WTC11 (cell line): ENCODE measurements at regions not wholly inside any gene's neighbourhood (a gene's known extent, or its start where the extent isn't known, plus 50 kb on each side); places are given as distances from the start of the nearest gene placed in this dataset.
"Not testable (repeated sequence)": the region's sequence is repeated elsewhere in the genome, so short reads cannot be mapped to it uniquely, and the experiment has no call there.

Source experiments
- ATAC-seq: fragments of 200-7000 bp; cut with Tn5 transposase; 2 replicates; pipeline ENCODE4 v1.10.0; 2021; ENCODE audit warnings: mild to moderate bottlenecking, moderate library complexity
- CTCF ChIA-PET: fragments of 300-600 bp; sonication (Branson Sonifier 250); formaldehyde crosslinking; loops from one replicate; lab custom pipeline; 2021; ENCODE audit warnings: antibody characterized with exemption; lab: Charles Lee
- POLR2A ChIA-PET: fragments of 350-600 bp; sonication (Branson Sonifier 250); formaldehyde crosslinking; loops from one replicate; lab custom pipeline; 2021; ENCODE audit warnings: antibody characterized with exemption; lab: Charles Lee
- DNase-seq: peaks from one replicate; pipeline ENCODE4 v3.0.0; 2021; ENCODE audit warnings: low spot score
- H3K27ac Mint-ChIP-seq: 2 replicates; pipeline ENCODE4 v1.8.0; 2021; ENCODE audit warnings: mixed read lengths
- H3K27me3 Mint-ChIP-seq: 2 replicates; pipeline ENCODE4 v1.8.0; 2021; ENCODE audit warnings: low read depth, mild to moderate bottlenecking, moderate library complexity, mixed read lengths
- H3K36me3 Mint-ChIP-seq: 2 replicates; pipeline ENCODE4 v1.8.0; 2021; ENCODE audit warnings: mixed read lengths
- H3K4me1 Mint-ChIP-seq: 2 replicates; pipeline ENCODE4 v1.8.0; 2022; ENCODE audit warnings: mixed read lengths
- H3K4me3 Mint-ChIP-seq: 2 replicates; pipeline ENCODE4 v1.8.0; 2021; ENCODE audit warnings: mild to moderate bottlenecking, moderate library complexity, mixed read lengths
- H3K9me3 Mint-ChIP-seq: 2 replicates; pipeline ENCODE4 v1.8.0; 2021; ENCODE audit warnings: mixed read lengths
- E2F1 ChIP-seq: sonication (generic); formaldehyde crosslinking; IDR thresholded peaks from 2 replicates; pipeline ENCODE4 v1.8.0; 2022; ENCODE audit warnings: mild to moderate bottlenecking, missing genetic modification reagents
- FOXJ3 ChIP-seq: sonication (generic); formaldehyde crosslinking; IDR thresholded peaks from 2 replicates; pipeline ENCODE4 v1.9.0; 2021; ENCODE audit warnings: missing genetic modification reagents, mild to moderate bottlenecking, borderline replicate concordance
- FOXK1 ChIP-seq: sonication (generic); formaldehyde crosslinking; IDR thresholded peaks from 2 replicates; pipeline ENCODE4 v1.8.0; 2022; ENCODE audit warnings: mild to moderate bottlenecking, moderate library complexity, missing genetic modification reagents
- NFE2L1 ChIP-seq: sonication (generic); formaldehyde crosslinking; IDR thresholded peaks from 2 replicates; pipeline ENCODE4 v1.8.1; 2023; ENCODE audit warnings: missing genetic modification reagents
- NR1H2 ChIP-seq: sonication (generic); formaldehyde crosslinking; IDR thresholded peaks from 2 replicates; pipeline ENCODE4 v1.9.0; 2021; ENCODE audit warnings: mild to moderate bottlenecking, moderate library complexity, missing genetic modification reagents
- PRRX2 ChIP-seq: fragments of 250-450 bp; sonication (Bioruptor Pico); IDR thresholded peaks from 2 replicates; pipeline ENCODE4 v1.8.0; 2021; ENCODE audit warnings: mild to moderate bottlenecking
- TP53 ChIP-seq: sonication (generic); formaldehyde crosslinking; IDR thresholded peaks from 2 replicates; pipeline ENCODE4 v1.8.1; 2023; ENCODE audit warnings: mild to moderate bottlenecking, missing genetic modification reagents
- USF2 ChIP-seq: sonication (generic); formaldehyde crosslinking; IDR thresholded peaks from 2 replicates; pipeline ENCODE4 v1.8.1; 2023; ENCODE audit warnings: mild to moderate bottlenecking, missing genetic modification reagents, moderate library complexity
- ZNF219 ChIP-seq: sonication (generic); formaldehyde crosslinking; IDR thresholded peaks from 2 replicates; pipeline ENCODE4 v1.8.0; 2023; ENCODE audit warnings: missing genetic modification reagents, mild to moderate bottlenecking, borderline replicate concordance
- TF ChIP-seq, protein P1 (sequence below): fragments of 250-450 bp; sonication (Bioruptor Pico); IDR thresholded peaks from 2 replicates; pipeline ENCODE4 v1.9.0; 2021; ENCODE audit warnings: mild to moderate bottlenecking
- TF ChIP-seq, protein P2 (sequence below): sonication (generic); formaldehyde crosslinking; IDR thresholded peaks from 2 replicates; pipeline ENCODE4 v1.8.1; 2023; ENCODE audit warnings: mild to moderate bottlenecking, moderate library complexity, missing genetic modification reagents
- TF ChIP-seq, protein P3 (sequence below): sonication (generic); formaldehyde crosslinking; IDR thresholded peaks from 2 replicates; pipeline ENCODE4 v1.8.0; 2022; ENCODE audit warnings: mild to moderate bottlenecking, missing genetic modification reagents
- TF ChIP-seq, protein P4 (sequence below): sonication (generic); formaldehyde crosslinking; IDR thresholded peaks from 2 replicates; pipeline ENCODE4 v1.8.1; 2022; ENCODE audit warnings: missing genetic modification reagents, borderline replicate concordance
- TF ChIP-seq, protein P5 (sequence below): sonication (generic); formaldehyde crosslinking; IDR thresholded peaks from 2 replicates; pipeline ENCODE4 v1.8.1; 2023; ENCODE audit warnings: mild to moderate bottlenecking, missing genetic modification reagents, moderate library complexity

DNA sequence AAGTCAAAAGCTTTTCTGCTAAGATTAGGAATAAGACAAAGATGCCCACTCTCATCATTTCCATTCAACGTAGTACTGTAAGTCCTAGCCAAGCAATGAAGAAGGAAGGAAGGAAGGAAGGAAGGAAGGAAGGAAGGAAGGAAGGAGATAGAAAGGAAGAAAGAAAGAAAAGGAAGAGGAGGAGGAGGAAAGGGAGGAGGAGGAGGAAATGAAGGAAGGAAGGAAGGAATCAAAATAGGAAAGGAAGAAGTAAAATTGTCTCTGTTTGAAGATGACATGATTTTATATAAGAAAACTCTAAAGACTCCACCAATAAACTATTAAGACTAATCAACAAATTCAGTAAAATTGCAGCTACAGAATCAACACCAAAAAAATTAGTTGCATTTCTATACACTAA lies 66.0 kb upstream of the DHRS4 start:
- no peak for ATAC-seq
- H3K4me1 Mint-ChIP-seq = peaks cover 21% of the 10 kb centered on the region
- H3K27ac Mint-ChIP-seq = no peak overlapping the region
- H3K4me3 Mint-ChIP-seq = no peak overlapping the region
- DNase-seq = no peak
- ChIA-PET CTCF (no interaction called here), POLR2A (no interaction called here)
- H3K36me3 Mint-ChIP-seq = no peaks in the 10 kb centered on the region
- H3K27me3 Mint-ChIP-seq = peaks cover 12% of the 10 kb centered on the region
- H3K9me3 Mint-ChIP-seq = peaks cover 34% of the 10 kb centered on the region
- TF ChIP-seq, protein P1, sequence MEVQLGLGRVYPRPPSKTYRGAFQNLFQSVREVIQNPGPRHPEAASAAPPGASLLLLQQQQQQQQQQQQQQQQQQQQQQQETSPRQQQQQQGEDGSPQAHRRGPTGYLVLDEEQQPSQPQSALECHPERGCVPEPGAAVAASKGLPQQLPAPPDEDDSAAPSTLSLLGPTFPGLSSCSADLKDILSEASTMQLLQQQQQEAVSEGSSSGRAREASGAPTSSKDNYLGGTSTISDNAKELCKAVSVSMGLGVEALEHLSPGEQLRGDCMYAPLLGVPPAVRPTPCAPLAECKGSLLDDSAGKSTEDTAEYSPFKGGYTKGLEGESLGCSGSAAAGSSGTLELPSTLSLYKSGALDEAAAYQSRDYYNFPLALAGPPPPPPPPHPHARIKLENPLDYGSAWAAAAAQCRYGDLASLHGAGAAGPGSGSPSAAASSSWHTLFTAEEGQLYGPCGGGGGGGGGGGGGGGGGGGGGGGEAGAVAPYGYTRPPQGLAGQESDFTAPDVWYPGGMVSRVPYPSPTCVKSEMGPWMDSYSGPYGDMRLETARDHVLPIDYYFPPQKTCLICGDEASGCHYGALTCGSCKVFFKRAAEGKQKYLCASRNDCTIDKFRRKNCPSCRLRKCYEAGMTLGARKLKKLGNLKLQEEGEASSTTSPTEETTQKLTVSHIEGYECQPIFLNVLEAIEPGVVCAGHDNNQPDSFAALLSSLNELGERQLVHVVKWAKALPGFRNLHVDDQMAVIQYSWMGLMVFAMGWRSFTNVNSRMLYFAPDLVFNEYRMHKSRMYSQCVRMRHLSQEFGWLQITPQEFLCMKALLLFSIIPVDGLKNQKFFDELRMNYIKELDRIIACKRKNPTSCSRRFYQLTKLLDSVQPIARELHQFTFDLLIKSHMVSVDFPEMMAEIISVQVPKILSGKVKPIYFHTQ (CRISPR knock-in tag) = no peak
- TF ChIP-seq, protein P2, sequence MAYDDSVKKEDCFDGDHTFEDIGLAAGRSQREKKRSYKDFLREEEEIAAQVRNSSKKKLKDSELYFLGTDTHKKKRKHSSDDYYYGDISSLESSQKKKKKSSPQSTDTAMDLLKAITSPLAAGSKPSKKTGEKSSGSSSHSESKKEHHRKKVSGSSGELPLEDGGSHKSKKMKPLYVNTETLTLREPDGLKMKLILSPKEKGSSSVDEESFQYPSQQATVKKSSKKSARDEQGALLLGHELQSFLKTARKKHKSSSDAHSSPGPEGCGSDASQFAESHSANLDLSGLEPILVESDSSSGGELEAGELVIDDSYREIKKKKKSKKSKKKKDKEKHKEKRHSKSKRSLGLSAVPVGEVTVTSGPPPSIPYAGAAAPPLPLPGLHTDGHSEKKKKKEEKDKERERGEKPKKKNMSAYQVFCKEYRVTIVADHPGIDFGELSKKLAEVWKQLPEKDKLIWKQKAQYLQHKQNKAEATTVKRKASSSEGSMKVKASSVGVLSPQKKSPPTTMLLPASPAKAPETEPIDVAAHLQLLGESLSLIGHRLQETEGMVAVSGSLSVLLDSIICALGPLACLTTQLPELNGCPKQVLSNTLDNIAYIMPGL (CRISPR knock-in tag) = no peak
- TF ChIP-seq E2F1 (CRISPR knock-in tag) (no peak), NR1H2 (CRISPR knock-in tag) (no peak), ZNF219 (CRISPR knock-in tag) (no peak), FOXJ3 (no peak), NFE2L1 (no peak)
- TF ChIP-seq, protein P3, sequence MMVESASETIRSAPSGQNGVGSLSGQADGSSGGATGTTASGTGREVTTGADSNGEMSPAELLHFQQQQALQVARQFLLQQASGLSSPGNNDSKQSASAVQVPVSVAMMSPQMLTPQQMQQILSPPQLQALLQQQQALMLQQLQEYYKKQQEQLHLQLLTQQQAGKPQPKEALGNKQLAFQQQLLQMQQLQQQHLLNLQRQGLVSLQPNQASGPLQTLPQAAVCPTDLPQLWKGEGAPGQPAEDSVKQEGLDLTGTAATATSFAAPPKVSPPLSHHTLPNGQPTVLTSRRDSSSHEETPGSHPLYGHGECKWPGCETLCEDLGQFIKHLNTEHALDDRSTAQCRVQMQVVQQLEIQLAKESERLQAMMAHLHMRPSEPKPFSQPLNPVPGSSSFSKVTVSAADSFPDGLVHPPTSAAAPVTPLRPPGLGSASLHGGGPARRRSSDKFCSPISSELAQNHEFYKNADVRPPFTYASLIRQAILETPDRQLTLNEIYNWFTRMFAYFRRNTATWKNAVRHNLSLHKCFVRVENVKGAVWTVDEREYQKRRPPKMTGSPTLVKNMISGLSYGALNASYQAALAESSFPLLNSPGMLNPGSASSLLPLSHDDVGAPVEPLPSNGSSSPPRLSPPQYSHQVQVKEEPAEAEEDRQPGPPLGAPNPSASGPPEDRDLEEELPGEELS (CRISPR knock-in tag) = no peak

GRCh38 chr14:23891717-23892116 lies 61.9 kb upstream of the DHRS4 start:
- POLR2A ChIA-PET = not testable (repeated sequence)
- H3K9me3 Mint-ChIP-seq = peaks cover 43% of the 10 kb centered on the region
- CTCF ChIA-PET = interaction anchor here (1.1 to 6.1 kb wide), 3 partner anchors 19 to 303 kb away, joined by 3 to 28 read pairs (median 4); no protein-coding TSS in a partner anchor

GRCh38 chr14:23892289-23892688 lies 61.3 kb upstream of the DHRS4 start:
- H3K27me3 Mint-ChIP-seq = peaks cover 16% of the 10 kb centered on the region
- peaks cover 39% of the 10 kb centered on the region for H3K9me3 Mint-ChIP-seq
- H3K4me3 Mint-ChIP-seq, DNase-seq, H3K4me1 Mint-ChIP-seq, POLR2A ChIA-PET, H3K27ac Mint-ChIP-seq, ATAC-seq, H3K36me3 Mint-ChIP-seq: not testable (repeated sequence)
- CTCF ChIA-PET = interaction anchor here (1.1 to 6.1 kb wide), 3 partner anchors 19 to 303 kb away, joined by 3 to 28 read pairs (median 4); no protein-coding TSS in a partner anchor

More at GRCh38 chr14:23891717-23892116, 61.9 kb upstream of the DHRS4 start:
- not testable (repeated sequence) for DNase-seq, H3K4me3 Mint-ChIP-seq, H3K4me1 Mint-ChIP-seq, ATAC-seq, H3K36me3 Mint-ChIP-seq, H3K27ac Mint-ChIP-seq
- H3K27me3 Mint-ChIP-seq = peaks cover 16% of the 10 kb centered on the region

GRCh38 chr14:23894362-23895052 lies 59.1 kb upstream of the DHRS4 start:
- H3K4me1 Mint-ChIP-seq = no peaks in the 10 kb centered on the region
- H3K9me3 Mint-ChIP-seq = peaks cover 36% of the 10 kb centered on the region
- ChIA-PET POLR2A (no interaction called here), CTCF (interaction anchor here (6.1 kb wide), 1 partner anchor 16 kb away, joined by 28 read pairs; no protein-coding TSS in a partner anchor)
- H3K36me3 Mint-ChIP-seq = peaks cover 11% of the 10 kb centered on the region
- ATAC-seq = no peak
- H3K27me3 Mint-ChIP-seq = peaks cover 16% of the 10 kb centered on the region
- H3K4me3 Mint-ChIP-seq = no peak overlapping the region
- no peak for DNase-seq
- H3K27ac Mint-ChIP-seq = no peak overlapping the region
- TF ChIP-seq, protein P4, sequence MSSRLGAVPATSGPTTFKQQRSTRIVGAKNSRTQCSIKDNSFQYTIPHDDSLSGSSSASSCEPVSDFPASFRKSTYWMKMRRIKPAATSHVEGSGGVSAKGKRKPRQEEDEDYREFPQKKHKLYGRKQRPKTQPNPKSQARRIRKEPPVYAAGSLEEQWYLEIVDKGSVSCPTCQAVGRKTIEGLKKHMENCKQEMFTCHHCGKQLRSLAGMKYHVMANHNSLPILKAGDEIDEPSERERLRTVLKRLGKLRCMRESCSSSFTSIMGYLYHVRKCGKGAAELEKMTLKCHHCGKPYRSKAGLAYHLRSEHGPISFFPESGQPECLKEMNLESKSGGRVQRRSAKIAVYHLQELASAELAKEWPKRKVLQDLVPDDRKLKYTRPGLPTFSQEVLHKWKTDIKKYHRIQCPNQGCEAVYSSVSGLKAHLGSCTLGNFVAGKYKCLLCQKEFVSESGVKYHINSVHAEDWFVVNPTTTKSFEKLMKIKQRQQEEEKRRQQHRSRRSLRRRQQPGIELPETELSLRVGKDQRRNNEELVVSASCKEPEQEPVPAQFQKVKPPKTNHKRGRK (CRISPR knock-in tag) = no peak
- TF ChIP-seq FOXK1 (no peak), USF2 (CRISPR knock-in tag) (no peak), TP53 (no peak), PRRX2 (no peak)
- TF ChIP-seq, protein P5, sequence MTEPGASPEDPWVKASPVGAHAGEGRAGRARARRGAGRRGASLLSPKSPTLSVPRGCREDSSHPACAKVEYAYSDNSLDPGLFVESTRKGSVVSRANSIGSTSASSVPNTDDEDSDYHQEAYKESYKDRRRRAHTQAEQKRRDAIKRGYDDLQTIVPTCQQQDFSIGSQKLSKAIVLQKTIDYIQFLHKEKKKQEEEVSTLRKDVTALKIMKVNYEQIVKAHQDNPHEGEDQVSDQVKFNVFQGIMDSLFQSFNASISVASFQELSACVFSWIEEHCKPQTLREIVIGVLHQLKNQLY (CRISPR knock-in tag) = no peak
